ENCODE measurements at regions not wholly inside any gene's neighbourhood (a gene's known extent, or its start where the extent isn't known, plus 50 kb on each side); places are given as distances from the start of the nearest gene placed in this dataset.

DNA sequence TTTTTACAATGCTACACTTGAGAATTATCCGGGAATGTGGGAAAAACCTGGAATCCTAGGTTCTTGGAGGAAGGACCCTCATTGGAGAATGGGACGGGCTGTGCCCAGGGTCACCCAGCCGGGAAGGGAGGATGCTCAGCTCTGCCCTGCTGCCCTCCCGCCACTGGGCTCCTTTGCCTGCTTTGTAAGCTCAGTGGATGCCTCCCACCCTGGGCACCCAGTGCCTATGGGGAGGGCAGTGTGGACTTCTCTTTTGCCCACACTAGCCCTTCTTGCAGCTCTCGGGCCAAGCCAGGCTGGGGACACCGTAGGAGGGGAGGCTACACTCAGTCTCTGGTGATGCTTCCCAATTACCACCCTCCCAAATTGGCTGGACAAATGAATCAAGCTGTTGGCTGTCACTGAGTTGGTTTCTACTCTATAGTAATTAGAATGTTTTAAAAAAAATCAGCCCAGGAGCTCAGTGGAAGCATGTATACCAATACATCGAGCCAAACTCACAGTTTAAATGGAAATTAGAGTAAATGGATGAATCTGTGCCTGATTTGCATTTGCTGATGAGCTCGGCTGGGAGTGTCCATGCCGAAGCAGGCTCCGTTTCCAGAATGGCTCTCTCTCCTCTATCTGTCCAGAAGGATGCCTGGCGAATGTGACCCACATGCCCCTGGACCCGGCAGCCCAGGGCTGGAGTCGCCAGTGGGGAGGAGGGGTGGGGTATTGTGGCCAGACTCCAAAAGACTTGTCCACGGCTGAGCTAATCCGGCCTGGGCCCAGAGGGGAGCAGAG, 317.0 kb downstream of the CTTN start (continued):
- TF ChIP-seq POLR2G (IDR thresholded peaks at IDR 0.05; ENCODE audit: low read depth, low read length) (no peak), ZNF354B (CRISPR knock-in tag; IDR thresholded peaks at IDR 0.05) (no peak), ZNF165 (CRISPR knock-in tag; IDR thresholded peaks at IDR 0.05; ENCODE audit: borderline replicate concordance) (no peak), ZNF232 (CRISPR knock-in tag; IDR thresholded peaks at IDR 0.05) (no peak), NRF1 (conservative IDR thresholded peaks at IDR 0.05 in 1 of 2, IDR thresholded peaks at IDR 0.05 in 1 of 2) (no peak)
- TF ChIP-seq, protein P1, sequence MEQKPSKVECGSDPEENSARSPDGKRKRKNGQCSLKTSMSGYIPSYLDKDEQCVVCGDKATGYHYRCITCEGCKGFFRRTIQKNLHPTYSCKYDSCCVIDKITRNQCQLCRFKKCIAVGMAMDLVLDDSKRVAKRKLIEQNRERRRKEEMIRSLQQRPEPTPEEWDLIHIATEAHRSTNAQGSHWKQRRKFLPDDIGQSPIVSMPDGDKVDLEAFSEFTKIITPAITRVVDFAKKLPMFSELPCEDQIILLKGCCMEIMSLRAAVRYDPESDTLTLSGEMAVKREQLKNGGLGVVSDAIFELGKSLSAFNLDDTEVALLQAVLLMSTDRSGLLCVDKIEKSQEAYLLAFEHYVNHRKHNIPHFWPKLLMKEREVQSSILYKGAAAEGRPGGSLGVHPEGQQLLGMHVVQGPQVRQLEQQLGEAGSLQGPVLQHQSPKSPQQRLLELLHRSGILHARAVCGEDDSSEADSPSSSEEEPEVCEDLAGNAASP (IDR thresholded peaks at IDR 0.05), result no peak
- TF ChIP-seq, protein P2, sequence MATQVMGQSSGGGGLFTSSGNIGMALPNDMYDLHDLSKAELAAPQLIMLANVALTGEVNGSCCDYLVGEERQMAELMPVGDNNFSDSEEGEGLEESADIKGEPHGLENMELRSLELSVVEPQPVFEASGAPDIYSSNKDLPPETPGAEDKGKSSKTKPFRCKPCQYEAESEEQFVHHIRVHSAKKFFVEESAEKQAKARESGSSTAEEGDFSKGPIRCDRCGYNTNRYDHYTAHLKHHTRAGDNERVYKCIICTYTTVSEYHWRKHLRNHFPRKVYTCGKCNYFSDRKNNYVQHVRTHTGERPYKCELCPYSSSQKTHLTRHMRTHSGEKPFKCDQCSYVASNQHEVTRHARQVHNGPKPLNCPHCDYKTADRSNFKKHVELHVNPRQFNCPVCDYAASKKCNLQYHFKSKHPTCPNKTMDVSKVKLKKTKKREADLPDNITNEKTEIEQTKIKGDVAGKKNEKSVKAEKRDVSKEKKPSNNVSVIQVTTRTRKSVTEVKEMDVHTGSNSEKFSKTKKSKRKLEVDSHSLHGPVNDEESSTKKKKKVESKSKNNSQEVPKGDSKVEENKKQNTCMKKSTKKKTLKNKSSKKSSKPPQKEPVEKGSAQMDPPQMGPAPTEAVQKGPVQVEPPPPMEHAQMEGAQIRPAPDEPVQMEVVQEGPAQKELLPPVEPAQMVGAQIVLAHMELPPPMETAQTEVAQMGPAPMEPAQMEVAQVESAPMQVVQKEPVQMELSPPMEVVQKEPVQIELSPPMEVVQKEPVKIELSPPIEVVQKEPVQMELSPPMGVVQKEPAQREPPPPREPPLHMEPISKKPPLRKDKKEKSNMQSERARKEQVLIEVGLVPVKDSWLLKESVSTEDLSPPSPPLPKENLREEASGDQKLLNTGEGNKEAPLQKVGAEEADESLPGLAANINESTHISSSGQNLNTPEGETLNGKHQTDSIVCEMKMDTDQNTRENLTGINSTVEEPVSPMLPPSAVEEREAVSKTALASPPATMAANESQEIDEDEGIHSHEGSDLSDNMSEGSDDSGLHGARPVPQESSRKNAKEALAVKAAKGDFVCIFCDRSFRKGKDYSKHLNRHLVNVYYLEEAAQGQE (IDR thresholded peaks at IDR 0.05; ENCODE audit: borderline replicate concordance), result no peak
- TF ChIP-seq, protein P2 (CRISPR knock-in tag; IDR thresholded peaks at IDR 0.05; ENCODE audit: low read depth), result no peak
- TF ChIP-seq, protein P3, sequence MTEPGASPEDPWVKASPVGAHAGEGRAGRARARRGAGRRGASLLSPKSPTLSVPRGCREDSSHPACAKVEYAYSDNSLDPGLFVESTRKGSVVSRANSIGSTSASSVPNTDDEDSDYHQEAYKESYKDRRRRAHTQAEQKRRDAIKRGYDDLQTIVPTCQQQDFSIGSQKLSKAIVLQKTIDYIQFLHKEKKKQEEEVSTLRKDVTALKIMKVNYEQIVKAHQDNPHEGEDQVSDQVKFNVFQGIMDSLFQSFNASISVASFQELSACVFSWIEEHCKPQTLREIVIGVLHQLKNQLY (CRISPR knock-in tag; conservative IDR thresholded peaks at IDR 0.05), result no peak
- TF ChIP-seq, protein P4, sequence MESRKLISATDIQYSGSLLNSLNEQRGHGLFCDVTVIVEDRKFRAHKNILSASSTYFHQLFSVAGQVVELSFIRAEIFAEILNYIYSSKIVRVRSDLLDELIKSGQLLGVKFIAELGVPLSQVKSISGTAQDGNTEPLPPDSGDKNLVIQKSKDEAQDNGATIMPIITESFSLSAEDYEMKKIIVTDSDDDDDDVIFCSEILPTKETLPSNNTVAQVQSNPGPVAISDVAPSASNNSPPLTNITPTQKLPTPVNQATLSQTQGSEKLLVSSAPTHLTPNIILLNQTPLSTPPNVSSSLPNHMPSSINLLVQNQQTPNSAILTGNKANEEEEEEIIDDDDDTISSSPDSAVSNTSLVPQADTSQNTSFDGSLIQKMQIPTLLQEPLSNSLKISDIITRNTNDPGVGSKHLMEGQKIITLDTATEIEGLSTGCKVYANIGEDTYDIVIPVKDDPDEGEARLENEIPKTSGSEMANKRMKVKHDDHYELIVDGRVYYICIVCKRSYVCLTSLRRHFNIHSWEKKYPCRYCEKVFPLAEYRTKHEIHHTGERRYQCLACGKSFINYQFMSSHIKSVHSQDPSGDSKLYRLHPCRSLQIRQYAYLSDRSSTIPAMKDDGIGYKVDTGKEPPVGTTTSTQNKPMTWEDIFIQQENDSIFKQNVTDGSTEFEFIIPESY (CRISPR knock-in tag; IDR thresholded peaks at IDR 0.05), result no peak
- TF ChIP-seq, protein P5, sequence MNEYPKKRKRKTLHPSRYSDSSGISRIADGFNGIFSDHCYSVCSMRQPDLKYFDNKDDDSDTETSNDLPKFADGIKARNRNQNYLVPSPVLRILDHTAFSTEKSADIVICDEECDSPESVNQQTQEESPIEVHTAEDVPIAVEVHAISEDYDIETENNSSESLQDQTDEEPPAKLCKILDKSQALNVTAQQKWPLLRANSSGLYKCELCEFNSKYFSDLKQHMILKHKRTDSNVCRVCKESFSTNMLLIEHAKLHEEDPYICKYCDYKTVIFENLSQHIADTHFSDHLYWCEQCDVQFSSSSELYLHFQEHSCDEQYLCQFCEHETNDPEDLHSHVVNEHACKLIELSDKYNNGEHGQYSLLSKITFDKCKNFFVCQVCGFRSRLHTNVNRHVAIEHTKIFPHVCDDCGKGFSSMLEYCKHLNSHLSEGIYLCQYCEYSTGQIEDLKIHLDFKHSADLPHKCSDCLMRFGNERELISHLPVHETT (CRISPR knock-in tag; conservative IDR thresholded peaks at IDR 0.05 in 1 of 2, IDR thresholded peaks at IDR 0.05 in 1 of 2), result no peak

Data from K562 (cell line).